Fibroblast of pulmonary artery (primary cell): ENCODE measurements at regions not wholly inside any gene's neighbourhood (a gene's known extent, or its start where the extent isn't known, plus 50 kb on each side); places are given as distances from the start of the nearest gene placed in this dataset.
"Not testable (repeated sequence)": the region's sequence is repeated elsewhere in the genome, so short reads cannot be mapped to it uniquely, and the experiment has no call there.

Experiments used
- DNase-seq: peaks from one replicate; pipeline ENCODE4 v3.0.0-alpha.2; 2010; ENCODE audit warnings: low read depth
- H3K4me3 ChIP-seq: replicated peaks from 2 replicates; pipeline ENCODE4 v1.5.1; 2011; ENCODE audit warnings: low read depth, mild to moderate bottlenecking, control low read depth, low read length, moderate library complexity
- CTCF ChIP-seq: IDR thresholded peaks from 2 replicates; pipeline ENCODE4 v1.5.1; 2011; ENCODE audit warnings: mild to moderate bottlenecking, control low read depth, low read length, inconsistent platforms; ENCODE audit errors: missing control alignments

DNA sequence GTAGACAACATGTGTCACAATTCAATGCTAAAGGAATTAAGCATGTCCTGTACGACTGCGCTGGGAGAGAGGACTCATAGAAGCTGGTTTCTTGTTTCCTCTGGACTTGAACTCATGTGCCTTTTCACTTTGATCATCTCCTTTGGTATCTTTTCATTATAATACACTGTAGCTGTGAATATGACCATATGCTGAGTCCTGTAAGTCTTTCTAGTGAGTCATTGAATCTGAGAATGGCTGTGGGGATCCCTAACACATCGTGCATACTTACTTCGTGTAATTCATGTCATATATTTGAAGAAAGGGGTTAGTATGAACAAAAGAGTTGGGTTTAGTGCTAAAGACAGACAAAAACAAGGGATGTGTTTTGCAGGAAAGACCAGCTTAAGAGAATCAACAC lies 148.1 kb upstream of the RUNX1 start:
- no peak for TF ChIP-seq CTCF
- DNase-seq, result no peak
- no peak overlapping the region for H3K4me3 ChIP-seq

DNA sequence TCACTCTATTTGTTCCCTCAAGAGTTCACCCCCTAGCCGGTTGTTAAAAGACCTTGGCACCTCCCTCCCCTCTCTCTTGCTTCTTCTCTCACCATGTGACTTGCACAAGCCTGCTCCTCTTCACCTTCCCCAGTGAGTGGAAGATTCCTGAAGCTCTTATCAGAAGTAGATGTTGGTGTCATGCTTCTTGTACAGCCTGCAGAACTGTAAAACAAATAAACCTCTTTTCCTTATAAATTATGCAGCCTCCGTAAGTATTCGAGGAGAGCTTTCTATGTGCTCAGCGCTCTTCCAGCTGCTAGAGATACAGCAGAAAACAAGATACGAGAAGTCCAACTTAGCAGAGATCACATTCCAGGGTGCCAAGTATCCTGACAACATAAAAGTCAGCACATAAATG lies 147.0 kb upstream of the RUNX1 start:
- TF ChIP-seq CTCF, result no peak
- no peak for DNase-seq
- no peak overlapping the region for H3K4me3 ChIP-seq

DNA sequence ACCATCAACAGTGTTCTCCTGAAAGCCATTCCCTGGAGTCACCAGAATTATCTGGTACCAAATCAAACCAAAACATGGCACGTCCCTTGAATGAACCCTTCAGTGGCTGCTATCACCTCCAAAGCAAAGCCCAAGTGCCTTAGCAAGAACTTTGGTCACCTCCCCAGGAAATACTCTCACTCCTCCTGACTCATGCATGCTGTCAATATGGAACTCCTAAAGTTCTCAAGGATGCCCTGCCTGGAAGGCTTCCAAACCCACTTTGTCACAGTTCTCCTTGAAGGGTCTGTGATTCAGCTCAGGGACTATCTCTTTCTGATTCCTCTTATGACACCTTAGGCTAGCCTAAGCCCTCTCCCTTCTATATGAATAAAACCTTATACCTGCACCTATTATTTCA lies 146.1 kb upstream of the RUNX1 start:
- DNase-seq, result no peak
- no peak for TF ChIP-seq CTCF
- H3K4me3 ChIP-seq, result no peak overlapping the region

DNA sequence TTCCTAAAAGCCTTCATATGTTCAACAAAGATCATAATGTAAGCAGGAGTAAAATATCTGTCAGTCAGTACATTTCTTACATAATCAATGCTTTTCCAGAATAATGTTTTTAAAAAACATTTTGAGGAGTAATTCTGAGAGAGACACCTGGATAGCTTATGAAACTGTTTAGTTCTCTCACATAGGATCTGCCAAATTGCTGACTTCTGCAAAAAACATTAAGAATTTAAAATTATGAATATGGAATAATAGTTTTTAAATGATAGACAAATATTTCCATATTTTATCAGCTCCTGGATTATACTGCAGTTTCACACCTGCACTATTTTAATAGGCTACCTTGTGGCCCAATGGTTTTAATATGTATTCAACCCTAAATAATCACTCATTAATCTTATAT lies 142.7 kb upstream of the RUNX1 start:
- DNase-seq, result no peak
- no peak for TF ChIP-seq CTCF
- no peak overlapping the region for H3K4me3 ChIP-seq

GRCh38 chr21:35191128-35191527 lies 142.0 kb upstream of the RUNX1 start:
- no peak overlapping the region for H3K4me3 ChIP-seq
- TF ChIP-seq CTCF, result no peak
- DNase-seq, result no peak

DNA sequence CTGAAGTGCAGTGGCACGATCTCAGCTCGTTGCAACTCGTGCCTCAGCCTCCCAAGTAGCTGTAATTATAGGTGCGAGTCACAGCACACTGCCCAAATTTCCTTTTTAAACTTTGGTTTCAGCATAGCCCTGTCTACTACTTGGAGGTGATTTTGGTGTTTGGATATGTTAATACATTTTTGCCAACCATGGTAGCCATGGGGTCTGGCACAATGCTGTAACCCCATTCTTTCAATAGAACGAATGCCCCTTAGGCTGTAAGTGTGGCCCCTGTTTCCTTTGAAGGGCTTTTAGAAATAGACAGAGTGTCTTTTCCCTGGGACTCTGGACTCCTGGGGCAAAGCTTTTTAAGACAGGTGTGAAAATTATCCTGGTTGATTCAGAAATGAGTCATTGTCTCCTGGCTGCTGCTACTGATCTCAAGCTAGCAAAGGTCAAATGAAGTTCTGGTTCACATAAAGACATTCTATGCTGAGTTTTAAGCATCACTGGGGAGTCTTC lies 141.1 kb upstream of the RUNX1 start:
- DNase-seq, result no peak
- no peak for TF ChIP-seq CTCF
- H3K4me3 ChIP-seq, result no peak overlapping the region

DNA sequence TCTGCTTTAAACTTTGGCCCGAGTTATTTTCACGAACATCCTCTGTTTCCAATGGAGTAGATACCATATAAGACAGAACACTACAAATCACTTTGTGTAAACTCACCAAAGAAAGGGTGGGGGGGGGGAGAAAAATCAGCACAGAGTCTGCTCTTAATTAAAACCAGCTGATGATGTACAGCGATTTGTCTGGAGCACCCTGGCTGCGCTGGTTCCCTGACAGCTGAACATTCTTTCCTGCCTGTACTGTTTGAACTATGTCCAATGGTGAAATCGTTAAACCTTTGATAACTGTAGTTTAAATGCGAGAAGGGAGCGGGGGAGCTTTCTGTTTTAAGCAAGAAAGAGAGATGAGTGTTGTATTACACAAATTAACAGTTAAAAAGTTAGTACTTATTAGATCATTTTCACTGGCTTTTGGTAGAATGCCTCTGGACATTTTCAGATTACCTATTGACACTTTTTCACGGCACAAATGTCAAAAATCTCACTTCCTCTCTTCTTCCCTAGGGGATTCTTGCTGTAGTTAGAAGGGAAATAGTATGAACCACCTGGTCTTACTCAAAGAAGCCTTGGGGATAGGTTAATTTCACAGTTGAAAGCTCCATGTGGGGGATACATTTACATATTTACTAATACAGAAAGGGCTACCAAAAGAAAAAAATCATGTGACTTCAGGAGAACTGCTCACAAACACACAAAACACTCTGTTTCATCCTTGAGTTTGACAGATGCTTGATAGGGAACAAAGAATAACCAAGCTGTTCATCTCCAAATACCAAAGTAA lies 140.2 kb upstream of the RUNX1 start:
- no peak overlapping the region for H3K4me3 ChIP-seq
- peak; percentile 67 for DNase-seq
- TF ChIP-seq CTCF, result no peak

DNA sequence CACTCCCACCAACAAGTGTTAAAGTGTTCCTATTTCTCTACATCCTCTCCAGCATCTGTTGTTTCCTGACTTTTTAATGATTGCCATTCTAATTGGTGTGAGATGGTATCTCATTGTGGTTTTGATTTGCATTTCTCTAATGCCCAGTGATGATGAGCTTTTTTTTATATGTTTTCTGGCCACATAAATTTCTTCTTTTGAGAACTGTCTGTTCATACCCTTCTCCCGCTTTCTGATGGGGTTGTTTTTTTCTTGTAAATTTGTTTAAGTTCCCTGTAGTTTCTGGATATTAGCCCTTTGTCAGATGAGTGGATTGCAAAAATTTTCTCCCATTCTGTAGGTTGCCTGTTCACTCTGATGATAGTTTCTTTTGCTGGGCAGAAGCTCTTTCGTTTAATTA lies 134.3 kb upstream of the RUNX1 start:
- H3K4me3 ChIP-seq, DNase-seq: not testable (repeated sequence)
